HEK293T (cell line): ENCODE measurements at regions not wholly inside any gene's neighbourhood (a gene's known extent, or its start where the extent isn't known, plus 50 kb on each side); places are given as distances from the start of the nearest gene placed in this dataset.

Experiments
- CTCF ChIA-PET: fragments of 350-600 bp; formaldehyde crosslinking; extraction: SDS; loops from one replicate; lab custom pipeline; 2021; ENCODE audit warnings: antibody characterized with exemption, inconsistent platforms; lab: Yijun Ruan, JAX
- POLR2A ChIA-PET: fragments of 350-600 bp; formaldehyde crosslinking; extraction: SDS; loops from one replicate; lab custom pipeline; 2020; ENCODE audit warnings: antibody characterized with exemption, inconsistent platforms; lab: Yijun Ruan, JAX
- DNase-seq: peaks from one replicate; pipeline ENCODE4 v3.0.0; 2012; ENCODE audit warnings: mixed read lengths; ENCODE audit errors: extremely low spot score
- ARNT ChIP-seq: fragments of 450-650 bp; IDR thresholded peaks from 2 replicates; pipeline ENCODE4 v1.6.1; 2017; ENCODE audit warnings: mild to moderate bottlenecking
- BHLHE40 ChIP-seq: fragments of 450-650 bp; IDR thresholded peaks from 2 replicates; pipeline ENCODE4 v1.6.1; 2016; ENCODE audit warnings: mild to moderate bottlenecking, moderate library complexity, borderline replicate concordance
- CTBP1 ChIP-seq: fragments of 450-650 bp; IDR thresholded peaks from 2 replicates; pipeline ENCODE4 v1.6.1; 2016; ENCODE audit warnings: borderline replicate concordance
- ELF4 ChIP-seq: fragments of 450-650 bp; IDR thresholded peaks from 2 replicates; pipeline ENCODE4 v1.6.1; 2017; ENCODE audit warnings: antibody characterized with exemption
- FOXA1 ChIP-seq: fragments of 450-650 bp; IDR thresholded peaks from 2 replicates; pipeline ENCODE4 v1.6.1; 2016; ENCODE audit warnings: mild to moderate bottlenecking
- FOXK2 ChIP-seq: fragments of 450-650 bp; IDR thresholded peaks from 2 replicates; pipeline ENCODE4 v1.6.1; 2016; ENCODE audit warnings: mild to moderate bottlenecking
- FOXM1 ChIP-seq: fragments of 450-650 bp; IDR thresholded peaks from 2 replicates; pipeline ENCODE4 v1.6.1; 2017; ENCODE audit warnings: mild to moderate bottlenecking, borderline replicate concordance
- HDGF ChIP-seq: fragments of 450-650 bp; IDR thresholded peaks from 2 replicates; pipeline ENCODE4 v1.6.1; 2017; ENCODE audit warnings: antibody characterized with exemption, borderline replicate concordance
- L3MBTL2 ChIP-seq: fragments of 450-650 bp; conservative IDR thresholded peaks from 2 replicates; pipeline ENCODE4 v1.6.1; 2016; ENCODE audit warnings: mild to moderate bottlenecking
- LEF1 ChIP-seq: fragments of 450-650 bp; IDR thresholded peaks from 2 replicates; pipeline ENCODE4 v1.6.1; 2017; ENCODE audit warnings: mild to moderate bottlenecking, borderline replicate concordance
- NFRKB ChIP-seq: fragments of 450-650 bp; IDR thresholded peaks from 2 replicates; pipeline ENCODE4 v1.6.1; 2016; ENCODE audit warnings: mild to moderate bottlenecking, moderate library complexity
- PKNOX1 ChIP-seq: fragments of 450-650 bp; IDR thresholded peaks from 2 replicates; pipeline ENCODE4 v1.6.1; 2016
- SP1 ChIP-seq: fragments of 450-650 bp; IDR thresholded peaks from 2 replicates; pipeline ENCODE4 v1.6.1; 2017
- SUZ12 ChIP-seq: fragments of 450-650 bp; IDR thresholded peaks from 2 replicates; pipeline ENCODE4 v1.6.1; 2016; ENCODE audit warnings: mild to moderate bottlenecking
- TARDBP ChIP-seq: fragments of 450-650 bp; IDR thresholded peaks from 2 replicates; pipeline ENCODE4 v1.6.1; 2016
- ZNF384 ChIP-seq: fragments of 450-650 bp; IDR thresholded peaks from 2 replicates; pipeline ENCODE4 v1.6.1; 2016

- POLR2A ChIA-PET, result no interaction called here
- CTCF ChIA-PET, result no interaction called here
- no peak for DNase-seq
- TF ChIP-seq NFRKB (no peak), ELF4 (no peak), L3MBTL2 (no peak), FOXK2 (no peak), FOXM1 (no peak), BHLHE40 (no peak), HDGF (no peak), FOXA1 (no peak), SUZ12 (no peak)
These were observed 131.3 kb upstream of the NKX1-1 start for GRCh38 chr4:1537410-1538095.

- no peak for TF ChIP-seq LEF1
- no peak for TF ChIP-seq L3MBTL2
- no peak for TF ChIP-seq CTBP1
- TF ChIP-seq FOXK2, result no peak
- no peak for TF ChIP-seq NFRKB
- no peak for TF ChIP-seq HDGF
- TF ChIP-seq ZNF384, result no peak
- TF ChIP-seq ARNT, result no peak
- TF ChIP-seq BHLHE40, result no peak
- TF ChIP-seq ELF4, result no peak
- TF ChIP-seq PKNOX1, result no peak
- no peak for TF ChIP-seq FOXM1
- TF ChIP-seq FOXA1, result no peak
- TF ChIP-seq SUZ12, result no peak
- ChIA-PET CTCF (no interaction called here), POLR2A (no interaction called here)
- no peak for DNase-seq
These were observed 130.6 kb upstream of the NKX1-1 start for GRCh38 chr4:1536579-1537409.

DNA sequence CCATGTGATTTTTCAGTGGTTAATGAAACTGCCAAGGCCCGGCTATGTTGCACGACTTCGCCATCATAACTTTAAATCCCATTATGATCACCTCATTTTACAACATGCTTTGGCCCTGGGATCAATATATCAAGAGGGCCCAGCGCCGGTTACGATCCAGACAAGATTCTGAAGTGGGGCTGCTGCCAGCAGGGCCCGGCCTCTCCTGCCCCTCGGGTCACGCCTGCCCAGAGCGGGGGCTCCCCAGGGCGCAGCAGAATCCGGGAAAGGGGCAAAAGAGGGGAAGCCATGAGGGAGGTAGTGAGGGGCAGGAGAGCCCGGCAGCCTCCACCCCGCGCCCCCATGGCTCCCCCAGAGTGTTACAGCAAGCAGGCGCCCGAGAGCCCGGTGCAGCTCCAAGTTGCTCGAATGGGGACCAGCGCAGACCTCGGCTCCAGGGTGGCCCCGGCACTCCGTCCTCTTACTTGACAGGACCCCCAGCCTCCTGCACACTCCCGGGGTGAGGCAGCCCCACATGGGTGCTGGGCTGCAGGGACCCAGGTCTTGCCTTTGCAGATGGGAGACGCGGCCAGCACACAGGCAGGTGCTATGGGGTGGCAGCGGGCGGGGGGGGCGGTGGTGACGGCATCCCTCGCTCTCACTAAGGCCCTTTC lies 129.8 kb upstream of the NKX1-1 start:
- ChIA-PET CTCF (no interaction called here), POLR2A (no interaction called here)
- no peak for DNase-seq
- no peak for TF ChIP-seq TARDBP
- TF ChIP-seq FOXA1, result no peak
- no peak for TF ChIP-seq ELF4
- TF ChIP-seq HDGF, result no peak
- TF ChIP-seq L3MBTL2, result no peak
- no peak for TF ChIP-seq NFRKB
- no peak for TF ChIP-seq BHLHE40
- TF ChIP-seq PKNOX1, result no peak

GRCh38 chr4:1534876-1535526 lies 128.8 kb upstream of the NKX1-1 start:
- no peak for DNase-seq
- ChIA-PET CTCF (no interaction called here), POLR2A (interaction anchor here (1.0 kb wide), 1 partner anchor 180 kb away, joined by 3 read pairs; no protein-coding TSS in a partner anchor)
- TF ChIP-seq FOXK2 (no peak), PKNOX1 (no peak), FOXM1 (no peak), NFRKB (no peak), CTBP1 (no peak), LEF1 (no peak), SUZ12 (no peak), SP1 (no peak), FOXA1 (no peak), ZNF384 (no peak), ELF4 (no peak), HDGF (no peak)

- ChIA-PET CTCF (interaction anchor here (0.6 kb wide), 1 partner anchor 21 kb away, joined by 3 read pairs; no protein-coding TSS in a partner anchor), POLR2A (interaction anchor here (1.0 kb wide), 2 partner anchors 21 to 180 kb away, joined by 3 read pairs; no protein-coding TSS in a partner anchor)
- DNase-seq, result no peak
- TF ChIP-seq L3MBTL2 (no peak), LEF1 (no peak), SUZ12 (no peak), FOXA1 (no peak), SP1 (no peak), FOXM1 (no peak), ZNF384 (no peak), ELF4 (no peak), PKNOX1 (no peak)
These were observed 128.0 kb upstream of the NKX1-1 start for GRCh38 chr4:1534095-1534872.
